Psoas muscle (tissue), 7 donors: ENCODE measurements at regions not wholly inside any gene's neighbourhood (a gene's known extent, or its start where the extent isn't known, plus 50 kb on each side); places are given as distances from the start of the nearest gene placed in this dataset.

Experiments used
- ATAC-seq, 4 donors: fragments of 200-7000 bp; cut with Tn5 transposase; one replicate each; pipeline ENCODE4 v1.9.1; 2020; ENCODE audit warnings: moderate library complexity in 3 of 4, mild to moderate bottlenecking in 2 of 4
- DNase-seq, 2 donors: peaks; one replicate each; pipeline ENCODE4 v3.0.0-alpha.2; 2020
- H3K27ac ChIP-seq: fragments of 200-600 bp; one replicate; pipeline ENCODE4 v1.8.0; 2022
- H3K27me3 ChIP-seq, 3 donors: fragments of 200-600 bp in 1 of 3; one replicate each; pipeline versions ENCODE4 v1.6.1 to v1.8.0; 2013 to 2022; ENCODE audit warnings: low read length in 2 of 3, mild to moderate bottlenecking in 2 of 3, moderate library complexity in 1 of 3; ENCODE audit not compliant: insufficient read depth in 3 of 3
- H3K36me3 ChIP-seq, 2 donors: fragments of 200-600 bp in 1 of 2; one replicate each; pipeline versions ENCODE4 v1.6.1 to v1.8.0; 2013 to 2022; ENCODE audit warnings: low read depth in 1 of 2, mild to moderate bottlenecking in 1 of 2, moderate library complexity in 1 of 2; ENCODE audit not compliant: insufficient read depth in 1 of 2
- H3K4me1 ChIP-seq: fragments of 200-600 bp; one replicate; pipeline ENCODE4 v1.8.0; 2022
- H3K4me3 ChIP-seq: fragments of 200-600 bp; one replicate; pipeline ENCODE4 v1.8.0; 2022; ENCODE audit warnings: mild to moderate bottlenecking
- H3K9me3 ChIP-seq: fragments of 200-600 bp; one replicate; pipeline ENCODE4 v1.8.0; 2022
- CTCF ChIP-seq: fragments of 200-600 bp; IDR thresholded peaks from one replicate; pipeline ENCODE4 v1.8.0; 2022; ENCODE audit warnings: antibody characterized with exemption
- WGBS, 3 donors: extraction: QIAGEN DNeasy Blood & Tissue Kit; methylation state at CpG; one replicate each; pipeline versions ENCODE4 v1.1.6 to v1.1.7; 2013; 5-methylcytosine and 5-hydroxymethylcytosine counted together
- intact Hi-C, 2 donors: fragments of 100-400 bp; cut with DNase I; formaldehyde crosslinking; loops; one replicate each; pipeline versions ENCODE4 v1.11.0 to v1.14.2; 2022
- donor health status: healthy with polysubstance abuse.
- donor health status: DM: no; HTN: no; CAD: no; lungs with moderate emphysema.
- donor health status: Bipolar disorder and iron deficiency.
- donor health status: healthy.
- donor health status: DM: yes; HTN: yes; CAD: no.
- donor health status: DM: no; HTN: no; CAD: no.
- donor health status: DM: yes; HTN: yes; CAD: no.

DNA sequence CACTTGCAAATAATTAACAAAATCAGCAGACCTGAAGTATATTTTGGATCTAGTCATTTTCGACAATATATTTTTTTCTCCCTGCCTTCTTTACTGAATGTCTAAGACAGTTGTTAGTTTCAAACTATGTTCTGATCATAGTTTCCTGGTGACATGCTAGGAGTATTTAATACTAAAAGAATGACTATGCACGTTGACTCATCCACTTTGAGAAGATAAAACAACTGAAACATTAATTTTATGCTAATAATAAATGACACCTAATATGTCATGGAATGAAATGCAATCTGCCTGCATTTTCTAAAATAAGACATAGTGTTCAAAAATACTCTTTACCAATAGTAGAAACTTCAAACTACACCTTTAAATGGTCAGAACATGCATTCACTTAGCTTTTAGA, 2123.7 kb upstream of the C9orf72 start:
- Histone ChIP-seq H3K4me1 (no peaks in the 10 kb centered on the region), H3K9me3 (peaks cover 7% of the 10 kb centered on the region), H3K27ac (no peak overlapping the region), H3K4me3 (no peak overlapping the region), H3K36me3 (no peaks in the 10 kb centered on the region), H3K27me3 (no peaks in the 10 kb centered on the region)
- ATAC-seq (no peak), DNase-seq (no peak)
- TF ChIP-seq CTCF = no peak
- 54 to 60% (median 59%) methylated on average over 2 of the region's 2 CpGs for WGBS, 3 donors
- intact Hi-C loops = no loop called here

GRCh38 chr9:29701559-29701958, 2128.3 kb upstream of the C9orf72 start:
- H3K9me3 ChIP-seq = no peaks in the 10 kb centered on the region
- H3K27ac ChIP-seq = no peak overlapping the region
- H3K27me3 ChIP-seq = no peaks in the 10 kb centered on the region
- no peaks in the 10 kb centered on the region for H3K4me1 ChIP-seq
- TF ChIP-seq CTCF = no peak
- no peak overlapping the region for H3K4me3 ChIP-seq
- DNase-seq (no peak), ATAC-seq (no peak)
- no peaks in the 10 kb centered on the region for H3K36me3 ChIP-seq
- WGBS, 3 donors = 58 to 67% (median 58%) methylated on average over 1 of the region's 1 CpG
- intact Hi-C loops = no loop called here

GRCh38 chr9:29701971-29702370, 2128.7 kb upstream of the C9orf72 start:
- no peaks in the 10 kb centered on the region for H3K9me3 ChIP-seq
- TF ChIP-seq CTCF = no peak
- DNase-seq (no peak), ATAC-seq (no peak)
- H3K36me3 ChIP-seq = no peaks in the 10 kb centered on the region
- no peak overlapping the region for H3K4me3 ChIP-seq
- H3K27me3 ChIP-seq = no peaks in the 10 kb centered on the region
- no peak overlapping the region for H3K27ac ChIP-seq
- no peaks in the 10 kb centered on the region for H3K4me1 ChIP-seq
- intact Hi-C loops = no loop called here

DNA sequence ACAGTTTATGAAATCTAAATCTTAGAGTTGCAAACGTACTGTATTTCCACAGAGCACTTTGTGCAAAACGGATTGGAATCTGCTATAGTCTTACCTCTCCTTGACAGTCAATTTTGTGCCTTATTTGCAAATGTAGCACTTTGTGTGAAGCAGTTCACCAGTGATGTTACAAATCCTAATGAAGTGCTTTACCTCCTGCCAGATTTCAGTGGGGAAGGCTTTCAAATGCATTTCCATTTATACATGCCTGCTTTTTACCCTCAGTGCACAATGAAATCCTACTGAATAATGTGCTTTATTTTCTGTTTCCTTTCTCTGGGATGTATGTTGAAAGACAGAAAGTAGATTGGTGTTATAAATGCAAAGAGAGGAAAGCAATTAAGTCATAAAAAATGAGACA, 2141.6 kb upstream of the C9orf72 start:
- DNase-seq = no peak
- Histone ChIP-seq H3K4me1 (no peaks in the 10 kb centered on the region), H3K9me3 (no peaks in the 10 kb centered on the region), H3K36me3 (no peaks in the 10 kb centered on the region), H3K27me3 (no peaks in the 10 kb centered on the region), H3K4me3 (no peak overlapping the region), H3K27ac (no peak overlapping the region)
- intact Hi-C loops = no loop called here
- WGBS, 3 donors = 27 to 38% (median 38%) methylated on average over 2 of the region's 2 CpGs
- TF ChIP-seq CTCF = no peak
- no peak for ATAC-seq

- no peaks in the 10 kb centered on the region for H3K36me3 ChIP-seq
- intact Hi-C loops = no loop called here
- TF ChIP-seq CTCF = no peak
- no peaks in the 10 kb centered on the region for H3K4me1 ChIP-seq
- ATAC-seq (no peak), DNase-seq (no peak)
- 63 to 65% (median 64%) methylated on average over 2 of the region's 2 CpGs for WGBS, 3 donors
- no peak overlapping the region for H3K27ac ChIP-seq
- H3K9me3 ChIP-seq = no peaks in the 10 kb centered on the region
- H3K4me3 ChIP-seq = no peak overlapping the region
- no peaks in the 10 kb centered on the region for H3K27me3 ChIP-seq
Observed at GRCh38 chr9:29717631-29718030, 2144.3 kb upstream of the C9orf72 start.
